ENCODE measurements at regions not wholly inside any gene's neighbourhood (a gene's known extent, or its start where the extent isn't known, plus 50 kb on each side); places are given as distances from the start of the nearest gene placed in this dataset.

GRCh38 chr7:25632616-25633015, 404.3 kb upstream of the NPVF start:
- DNase-seq (ENCODE audit: low spot score), result no peak

- no peak for DNase-seq (ENCODE audit: low spot score)
Measured at GRCh38 chr7:25633426-25634036, 405.2 kb upstream of the NPVF start.

- no peak for DNase-seq (ENCODE audit: low spot score)
Measured at GRCh38 chr7:25636168-25636567, 407.9 kb upstream of the NPVF start.

GRCh38 chr7:25636871-25637283, 408.6 kb upstream of the NPVF start:
- DNase-seq (ENCODE audit: low spot score), result no peak

GRCh38 chr7:25638068-25638467, 409.8 kb upstream of the NPVF start:
- DNase-seq (ENCODE audit: low spot score), result no peak

- DNase-seq (ENCODE audit: low spot score), result no peak
Measured at GRCh38 chr7:25638590-25639244, 410.4 kb upstream of the NPVF start.

- DNase-seq (ENCODE audit: low spot score), result no peak
Measured at GRCh38 chr7:25642849-25643248, 414.6 kb upstream of the NPVF start.

- DNase-seq (ENCODE audit: low spot score), result no peak
Measured at GRCh38 chr7:25643286-25643685, 415.0 kb upstream of the NPVF start.

- no peak for DNase-seq (ENCODE audit: low spot score)
Measured at GRCh38 chr7:25643770-25644394, 415.6 kb upstream of the NPVF start.

- DNase-seq (ENCODE audit: low spot score), result no peak
Measured at GRCh38 chr7:25646726-25647413, 418.6 kb upstream of the NPVF start.

- no peak for DNase-seq (ENCODE audit: low spot score)
Measured at GRCh38 chr7:25647872-25648271, 419.6 kb upstream of the NPVF start.

- DNase-seq (ENCODE audit: low spot score), result no peak
Measured at GRCh38 chr7:25652366-25652765, 424.1 kb upstream of the NPVF start.

GRCh38 chr7:25653384-25653783, 425.1 kb upstream of the NPVF start:
- no peak for DNase-seq (ENCODE audit: low spot score)

- DNase-seq (ENCODE audit: low spot score), result no peak
Measured at GRCh38 chr7:25656071-25656470, 427.8 kb upstream of the NPVF start.

- DNase-seq (ENCODE audit: low spot score), result no peak
Measured at GRCh38 chr7:25656581-25657026, 428.3 kb upstream of the NPVF start.

GRCh38 chr7:25658375-25658774, 430.1 kb upstream of the NPVF start:
- no peak for DNase-seq (ENCODE audit: low spot score)

- DNase-seq (ENCODE audit: low spot score), result no peak
Measured at GRCh38 chr7:25659841-25660240, 431.6 kb upstream of the NPVF start.

GRCh38 chr7:25662841-25663800, 434.8 kb upstream of the NPVF start:
- DNase-seq (ENCODE audit: low spot score), result no peak

GRCh38 chr7:25663877-25664276, 435.6 kb upstream of the NPVF start:
- no peak for DNase-seq (ENCODE audit: low spot score)

GRCh38 chr7:25664593-25664992, 436.3 kb upstream of the NPVF start:
- no peak for DNase-seq (ENCODE audit: low spot score)

- DNase-seq (ENCODE audit: low spot score), result peak; percentile 13
Measured at GRCh38 chr7:25665374-25665773, 437.1 kb upstream of the NPVF start.
